T-cell (primary cell): ENCODE measurements at regions not wholly inside any gene's neighbourhood (a gene's known extent, or its start where the extent isn't known, plus 50 kb on each side); places are given as distances from the start of the nearest gene placed in this dataset.
"Not testable (repeated sequence)": the region's sequence is repeated elsewhere in the genome, so short reads cannot be mapped to it uniquely, and the experiment has no call there.

Source experiments
- ATAC-seq, 4 experiments: fragments of 200-7000 bp in 3 of 4; fragments of 150-1000 bp in 1 of 4; cut with Tn5 transposase; replicated peaks in 1 of 4; 1 replicate in 3 of 4; 2 replicates in 1 of 4; pipeline ENCODE4 v1.10.0; 2021; ENCODE audit warnings: moderate library complexity in 3 of 4, mild to moderate bottlenecking in 2 of 4, moderate number of reproducible peaks in 1 of 4
- CTCF ChIA-PET, 2 donors: fragments of 300-600 bp; sonication (Branson Sonifier 250); formaldehyde crosslinking; loops; one replicate each; lab custom pipeline; 2022; ENCODE audit warnings: antibody characterized with exemption in 2 of 2; lab: Charles Lee
- POLR2A ChIA-PET, 2 donors: fragments of 300-600 bp; sonication (Branson Sonifier 250); formaldehyde crosslinking; loops; one replicate each; lab custom pipeline; 2022; ENCODE audit warnings: antibody characterized with exemption in 2 of 2; lab: Charles Lee
- DNase-seq, 35 experiments: peaks; one replicate each; pipeline versions ENCODE4 v3.0.0 to v3.0.0-alpha.2; 2013 to 2023
- H3K27ac ChIP-seq: one replicate; pipeline ENCODE4 v1.5.1; 2013; ENCODE audit warnings: low read length
- H3K27me3 ChIP-seq, 2 experiments: replicated peaks in 1 of 2; 1 replicate in 1 of 2; 2 replicates in 1 of 2; pipeline versions ENCODE4 v1.6.1 to v1.7.0; 2013; ENCODE audit warnings: low read length in 1 of 2, mixed read lengths in 1 of 2; ENCODE audit not compliant: control insufficient read depth in 2 of 2, insufficient read depth in 2 of 2; ENCODE audit errors: extremely low read depth in 1 of 2
- H3K36me3 ChIP-seq, 2 donors: 1 replicate in 1 of 2; 2 replicates in 1 of 2; pipeline versions ENCODE4 v1.6.1 to v1.7.0; 2013; ENCODE audit warnings: low read length in 1 of 2; ENCODE audit not compliant: control insufficient read depth in 2 of 2, insufficient read depth in 1 of 2; ENCODE audit errors: extremely low read depth in 1 of 2
- H3K4me1 ChIP-seq, 2 experiments: 1 replicate in 1 of 2; 2 replicates in 1 of 2; pipeline versions ENCODE4 v1.6.1 to v1.7.0; 2013; ENCODE audit warnings: low read length in 2 of 2, mixed read lengths in 1 of 2; ENCODE audit not compliant: insufficient read depth in 2 of 2, control insufficient read depth in 1 of 2; ENCODE audit errors: extremely low read depth in 1 of 2
- H3K4me3 ChIP-seq, 2 donors: 1 replicate in 1 of 2; 2 replicates in 1 of 2; pipeline versions ENCODE4 v1.5.1 to v1.7.0; 2013; ENCODE audit warnings: mild to moderate bottlenecking in 2 of 2, low read length in 1 of 2, moderate library complexity in 1 of 2; ENCODE audit not compliant: control insufficient read depth in 1 of 2; ENCODE audit errors: extremely low read depth in 1 of 2
- H3K9me3 ChIP-seq: 2 replicates; pipeline ENCODE4 v1.7.0; 2013
- H3K27ac Mint-ChIP-seq, 2 donors: one replicate each; pipeline ENCODE4 v1.8.0; 2020 to 2021; ENCODE audit warnings: mild to moderate bottlenecking in 2 of 2, mixed read lengths in 2 of 2
- H3K27me3 Mint-ChIP-seq, 2 donors: one replicate each; pipeline ENCODE4 v1.8.0; 2021 to 2022; ENCODE audit warnings: mixed read lengths in 2 of 2
- H3K36me3 Mint-ChIP-seq: one replicate; pipeline ENCODE4 v1.8.0; 2021; ENCODE audit warnings: mixed read lengths
- H3K4me1 Mint-ChIP-seq, 3 donors: one replicate each; pipeline ENCODE4 v1.8.0; 2020 to 2022; ENCODE audit warnings: mixed read lengths in 3 of 3, mild to moderate bottlenecking in 1 of 3
- H3K4me3 Mint-ChIP-seq, 3 donors: one replicate each; pipeline ENCODE4 v1.8.0; 2020 to 2022; ENCODE audit warnings: mild to moderate bottlenecking in 3 of 3, mixed read lengths in 3 of 3, moderate library complexity in 3 of 3
- H3K9me3 Mint-ChIP-seq, 3 donors: one replicate each; pipeline ENCODE4 v1.8.0; 2020 to 2022; ENCODE audit warnings: mixed read lengths in 3 of 3
- WGBS: methylation state at CpG from one replicate; pipeline ENCODE4 v1.1.5; 2013; ENCODE audit warnings: missing lambda C conversion rate; ENCODE audit not compliant: insufficient coverage; 5-methylcytosine and 5-hydroxymethylcytosine counted together

GRCh38 chr2:198628596-198628995, 824.2 kb downstream of the PLCL1 start:
- H3K27me3 Mint-ChIP-seq = peaks cover 0 to 5% of the 10 kb centered on the region in 2 donors
- ATAC-seq (no peak), DNase-seq (no peak)
- no peak overlapping the region for H3K4me3 Mint-ChIP-seq
- H3K9me3 Mint-ChIP-seq = no peaks in the 10 kb centered on the region
- H3K36me3 ChIP-seq = no peaks in the 10 kb centered on the region
- H3K36me3 Mint-ChIP-seq = no peaks in the 10 kb centered on the region
- WGBS = 85% methylated on average over 2 of the region's 2 CpGs
- ChIA-PET CTCF (no interaction called here), POLR2A (no interaction called here)
- H3K27me3 ChIP-seq = no peaks in the 10 kb centered on the region
- no peak overlapping the region for H3K4me3 ChIP-seq
- no peak overlapping the region for H3K27ac ChIP-seq
- no peaks in the 10 kb centered on the region for H3K9me3 ChIP-seq
- H3K4me1 Mint-ChIP-seq = no peaks in the 10 kb centered on the region
- H3K4me1 ChIP-seq = no peaks in the 10 kb centered on the region
- H3K27ac Mint-ChIP-seq = no peak overlapping the region

GRCh38 chr2:198622986-198623730, 818.8 kb downstream of the PLCL1 start:
- H3K27me3 ChIP-seq = no peaks in the 10 kb centered on the region
- DNase-seq = no peak
- no peak overlapping the region for H3K4me3 ChIP-seq
- ATAC-seq = no peak
- no peak overlapping the region for H3K27ac ChIP-seq
- H3K36me3 ChIP-seq = no peaks in the 10 kb centered on the region
- 100% methylated on average over 1 of the region's 3 CpGs for WGBS
- Mint-ChIP-seq H3K27me3 (no peaks in the 10 kb centered on the region), H3K4me1 (no peaks in the 10 kb centered on the region), H3K9me3 (peaks cover 0 to 4% (median 0%) of the 10 kb centered on the region in 3 donors), H3K36me3 (no peaks in the 10 kb centered on the region), H3K4me3 (no peak overlapping the region), H3K27ac (no peak overlapping the region)
- POLR2A ChIA-PET = interaction anchor here in 1 of 2 donors (0.9 kb wide), 1 partner anchor 448 kb away, joined by 5 read pairs; no protein-coding TSS in a partner anchor
- CTCF ChIA-PET = no interaction called here
- no peaks in the 10 kb centered on the region for H3K9me3 ChIP-seq
- no peaks in the 10 kb centered on the region for H3K4me1 ChIP-seq

GRCh38 chr2:198615972-198616371, 811.6 kb downstream of the PLCL1 start:
- Mint-ChIP-seq H3K4me3 (no peak overlapping the region), H3K27ac (no peak overlapping the region), H3K36me3 (no peaks in the 10 kb centered on the region), H3K9me3 (peaks cover 0 to 4% (median 0%) of the 10 kb centered on the region in 3 donors), H3K4me1 (peaks cover 0 to 2% (median 0%) of the 10 kb centered on the region in 3 donors), H3K27me3 (peaks cover 0 to 3% of the 10 kb centered on the region in 2 donors)
- Histone ChIP-seq H3K27me3 (no peaks in the 10 kb centered on the region), H3K9me3 (no peaks in the 10 kb centered on the region), H3K36me3 (no peaks in the 10 kb centered on the region), H3K4me1 (no peaks in the 10 kb centered on the region), H3K4me3 (no peak overlapping the region), H3K27ac (no peak overlapping the region)
- ChIA-PET CTCF (no interaction called here), POLR2A (no interaction called here)
- WGBS = no CpG with 5 or more reads among the region's 4 CpGs
- no peak for ATAC-seq
- DNase-seq = no peak

GRCh38 chr2:198611201-198611600, 806.8 kb downstream of the PLCL1 start:
- Mint-ChIP-seq H3K4me3 (no peak overlapping the region), H3K9me3 (no peaks in the 10 kb centered on the region), H3K27me3 (no peaks in the 10 kb centered on the region), H3K4me1 (peaks cover 0 to 2% (median 0%) of the 10 kb centered on the region in 3 donors), H3K27ac (no peak overlapping the region), H3K36me3 (no peaks in the 10 kb centered on the region)
- no peak for ATAC-seq
- DNase-seq = no peak
- H3K27me3 ChIP-seq = no peaks in the 10 kb centered on the region
- no peak overlapping the region for H3K27ac ChIP-seq
- no CpG with 5 or more reads among the region's 3 CpGs for WGBS
- CTCF ChIA-PET = no interaction called here
- no peaks in the 10 kb centered on the region for H3K36me3 ChIP-seq
- H3K9me3 ChIP-seq = no peaks in the 10 kb centered on the region
- H3K4me1 ChIP-seq = no peaks in the 10 kb centered on the region
- POLR2A ChIA-PET = no interaction called here
- no peak overlapping the region for H3K4me3 ChIP-seq

- DNase-seq (no peak), ATAC-seq (no peak)
- Histone ChIP-seq H3K27ac (no peak overlapping the region), H3K4me1 (no peaks in the 10 kb centered on the region), H3K36me3 (no peaks in the 10 kb centered on the region), H3K4me3 (no peak overlapping the region), H3K9me3 (no peaks in the 10 kb centered on the region), H3K27me3 (no peaks in the 10 kb centered on the region)
- Mint-ChIP-seq H3K9me3 (peaks cover 4 to 8% (median 5%) of the 10 kb centered on the region in 3 donors), H3K27me3 (no peaks in the 10 kb centered on the region), H3K4me1 (no peaks in the 10 kb centered on the region), H3K27ac (no peak overlapping the region), H3K36me3 (no peaks in the 10 kb centered on the region), H3K4me3 (no peak overlapping the region)
- ChIA-PET POLR2A (no interaction called here), CTCF (no interaction called here)
- no CpG with 5 or more reads among the region's 1 CpG for WGBS
Observed at GRCh38 chr2:198604599-198604998, 800.2 kb downstream of the PLCL1 start.

- H3K4me1 Mint-ChIP-seq, H3K27ac ChIP-seq, H3K4me3 Mint-ChIP-seq, H3K4me1 ChIP-seq, H3K27ac Mint-ChIP-seq, DNase-seq, H3K9me3 Mint-ChIP-seq, H3K27me3 ChIP-seq, H3K36me3 ChIP-seq, H3K9me3 ChIP-seq, H3K27me3 Mint-ChIP-seq, H3K4me3 ChIP-seq, CTCF ChIA-PET, H3K36me3 Mint-ChIP-seq, ATAC-seq, POLR2A ChIA-PET: not testable (repeated sequence)
- WGBS = 97% methylated on average over 7 of the region's 15 CpGs
Observed at GRCh38 chr2:198602986-198603385, 798.6 kb downstream of the PLCL1 start.
